Right kidney (tissue), 1 donor: ENCODE measurements at regions not wholly inside any gene's neighbourhood (a gene's known extent, or its start where the extent isn't known, plus 50 kb on each side); places are given as distances from the start of the nearest gene placed in this dataset.

ENCODE experiments used
- DNase-seq: peaks from one replicate; pipeline ENCODE4 v3.0.0-alpha.2; 2016

- no peak for DNase-seq
Observed at GRCh38 chr3:6216135-6217026, 644.5 kb upstream of the GRM7 start.

GRCh38 chr3:6220447-6220846 lies 640.5 kb upstream of the GRM7 start:
- no peak for DNase-seq

- DNase-seq = no peak
Observed at GRCh38 chr3:6222069-6222468, 638.8 kb upstream of the GRM7 start.

GRCh38 chr3:6223572-6223971 lies 637.3 kb upstream of the GRM7 start:
- no peak for DNase-seq

GRCh38 chr3:6228958-6229683 lies 631.8 kb upstream of the GRM7 start:
- no peak for DNase-seq

- no peak for DNase-seq
Observed at GRCh38 chr3:6229778-6230410, 631.0 kb upstream of the GRM7 start.

- no peak for DNase-seq
Observed at GRCh38 chr3:6242104-6242503, 618.8 kb upstream of the GRM7 start.

GRCh38 chr3:6248528-6248927 lies 612.4 kb upstream of the GRM7 start:
- no peak for DNase-seq

- DNase-seq = no peak
Observed at GRCh38 chr3:6249679-6250078, 611.2 kb upstream of the GRM7 start.

GRCh38 chr3:6250167-6250566 lies 610.7 kb upstream of the GRM7 start:
- DNase-seq = no peak

- DNase-seq = no peak
Observed at GRCh38 chr3:6251612-6252400, 609.1 kb upstream of the GRM7 start.

- no peak for DNase-seq
Observed at GRCh38 chr3:6254490-6254889, 606.4 kb upstream of the GRM7 start.

GRCh38 chr3:6255229-6255628 lies 605.7 kb upstream of the GRM7 start:
- DNase-seq = no peak

GRCh38 chr3:6260551-6261191 lies 600.2 kb upstream of the GRM7 start:
- DNase-seq = no peak

- DNase-seq = no peak
Observed at GRCh38 chr3:6262010-6262409, 598.9 kb upstream of the GRM7 start.

GRCh38 chr3:6264036-6264435 lies 596.9 kb upstream of the GRM7 start:
- no peak for DNase-seq

- no peak for DNase-seq
Observed at GRCh38 chr3:6264906-6265305, 596.0 kb upstream of the GRM7 start.

GRCh38 chr3:6266135-6266534 lies 594.8 kb upstream of the GRM7 start:
- no peak for DNase-seq

GRCh38 chr3:6273878-6274277 lies 587.0 kb upstream of the GRM7 start:
- no peak for DNase-seq

- no peak for DNase-seq
Observed at GRCh38 chr3:6281662-6282061, 579.3 kb upstream of the GRM7 start.

GRCh38 chr3:6282918-6283317 lies 578.0 kb upstream of the GRM7 start:
- DNase-seq = no peak
